HG03095 (cell line): ENCODE measurements at regions not wholly inside any gene's neighbourhood (a gene's known extent, or its start where the extent isn't known, plus 50 kb on each side); places are given as distances from the start of the nearest gene placed in this dataset.

ENCODE experiments used
- ATAC-seq: cut with Tn5 transposase; IDR thresholded peaks from one replicate; pipeline ENCODE4 v1.9.1; 2021; ENCODE audit warnings: moderate library complexity; ENCODE audit not compliant: unreplicated experiment

DNA sequence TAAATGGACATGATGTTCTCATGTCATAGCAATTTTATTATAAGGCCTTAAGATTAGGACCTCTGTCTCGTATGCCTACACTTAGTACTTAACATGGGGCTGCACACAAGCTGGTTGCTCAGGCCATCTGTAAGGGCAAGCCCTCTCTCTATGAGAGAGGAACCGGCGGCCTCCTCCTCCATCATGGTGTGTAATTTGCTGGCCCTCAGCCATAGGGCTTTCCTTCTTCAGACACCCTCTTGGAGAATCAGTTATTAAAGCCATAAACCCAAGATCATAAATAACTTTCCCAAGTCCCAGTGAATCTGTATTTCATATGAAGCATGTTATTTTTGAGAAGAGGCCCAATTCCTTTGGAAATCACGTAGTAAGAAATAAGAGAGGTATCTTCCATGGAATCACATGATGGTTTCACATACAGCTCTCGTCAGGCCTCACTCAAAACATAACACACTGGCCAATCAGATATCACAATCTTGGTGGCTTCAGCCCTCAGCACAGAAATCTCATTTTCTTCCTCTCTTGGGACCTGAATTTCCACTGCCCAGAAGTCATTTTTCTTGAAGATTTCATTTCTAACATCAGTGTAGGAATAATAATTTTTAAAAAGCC is 92.6 kb downstream of the RDH14 start:
- ATAC-seq = no peak

DNA sequence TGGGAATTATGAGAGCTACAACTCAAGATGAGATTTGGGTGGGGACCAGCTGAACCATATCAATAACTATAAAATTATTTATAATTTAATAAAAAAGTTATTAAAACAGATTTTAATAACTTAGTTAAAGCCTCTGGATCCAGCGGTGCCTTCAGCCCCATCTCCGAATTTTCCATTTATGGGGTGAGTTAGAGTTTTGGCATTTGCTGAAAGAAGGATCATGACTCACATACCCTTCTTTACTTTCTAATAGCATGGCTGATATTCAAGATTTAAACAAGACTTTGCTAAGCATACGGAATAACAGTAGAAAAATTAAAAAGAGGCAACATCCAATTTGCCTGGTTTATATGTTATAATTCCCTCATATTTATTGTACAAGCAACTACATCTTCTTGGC is 94.5 kb downstream of the RDH14 start:
- no peak for ATAC-seq

GRCh38 chr2:18464913-18465312 is 95.5 kb downstream of the RDH14 start:
- ATAC-seq = no peak

DNA sequence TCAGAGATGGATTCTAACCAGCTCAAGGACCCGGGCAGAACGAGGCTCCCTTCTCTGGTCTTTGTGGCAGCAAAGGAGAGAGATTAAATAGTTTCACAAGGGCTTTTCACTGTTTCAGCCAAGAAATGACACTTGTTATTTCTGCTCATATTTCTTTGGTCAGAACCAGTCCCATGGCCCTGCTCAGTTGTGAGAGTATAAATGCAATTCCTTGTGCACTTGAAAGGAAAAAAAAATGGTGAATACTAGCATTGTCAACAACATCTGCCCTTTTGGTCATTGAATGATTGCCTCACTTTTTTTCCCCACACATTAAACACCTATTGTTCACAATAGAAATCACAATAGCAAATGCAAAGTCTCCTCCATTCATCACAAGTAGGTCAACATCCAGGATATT is 104.4 kb downstream of the RDH14 start:
- no peak for ATAC-seq

DNA sequence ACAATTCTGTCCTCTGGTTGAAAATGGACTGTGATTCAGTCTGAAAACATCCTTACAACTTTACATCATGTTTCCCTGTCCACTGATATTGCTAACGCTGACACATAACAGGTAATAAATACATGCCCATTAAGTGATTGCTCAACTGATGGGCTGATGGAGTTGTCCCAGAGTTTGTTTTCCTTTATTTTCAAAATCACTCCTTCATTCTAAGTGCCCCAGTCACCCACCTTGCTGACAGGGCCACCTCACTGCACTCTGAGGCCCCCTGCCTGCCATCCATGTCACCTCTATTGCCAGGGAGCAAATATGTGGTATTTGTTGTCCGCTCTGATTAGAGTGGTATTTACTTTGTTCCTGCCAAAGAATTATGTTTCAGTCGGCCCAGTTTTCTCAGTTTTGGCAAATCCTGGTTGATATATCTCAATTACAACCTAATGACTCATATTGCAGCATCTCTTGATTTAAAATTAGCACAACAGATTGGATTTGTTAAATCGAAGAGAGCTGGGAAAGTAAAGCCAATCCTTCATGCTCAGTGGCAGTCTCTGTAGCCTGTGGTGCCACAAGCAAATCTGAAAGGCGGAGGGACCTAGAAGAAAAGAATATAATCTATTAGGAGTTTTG is 105.1 kb downstream of the RDH14 start:
- no peak for ATAC-seq

DNA sequence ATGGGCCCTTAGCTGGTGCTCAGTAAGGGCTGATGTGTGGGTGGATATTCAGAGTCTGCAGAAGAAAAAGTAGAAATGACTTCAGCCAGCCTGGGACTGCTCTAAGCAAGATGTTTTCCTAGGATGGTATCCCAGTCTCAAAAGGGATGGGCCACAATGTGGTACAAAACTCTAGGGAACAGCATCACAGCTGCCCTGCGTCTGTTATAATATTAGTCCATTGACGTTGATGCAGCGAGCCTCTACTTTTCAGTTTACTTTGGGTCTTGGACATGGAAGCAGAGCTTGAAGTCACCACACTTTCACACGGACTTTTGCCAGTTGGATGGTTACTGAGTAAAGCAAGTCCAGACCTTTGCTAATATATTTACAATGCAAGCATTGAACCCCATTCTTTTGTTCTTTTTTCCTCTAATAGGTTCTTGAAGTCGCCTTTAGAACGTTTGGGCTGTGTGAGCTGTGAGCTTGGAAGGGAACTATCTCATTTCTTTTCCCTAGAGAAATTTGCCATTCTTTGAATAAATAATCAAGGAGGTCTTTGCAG is 105.7 kb downstream of the RDH14 start:
- ATAC-seq = no peak

GRCh38 chr2:18446715-18447114 is 113.7 kb downstream of the RDH14 start:
- ATAC-seq = no peak

DNA sequence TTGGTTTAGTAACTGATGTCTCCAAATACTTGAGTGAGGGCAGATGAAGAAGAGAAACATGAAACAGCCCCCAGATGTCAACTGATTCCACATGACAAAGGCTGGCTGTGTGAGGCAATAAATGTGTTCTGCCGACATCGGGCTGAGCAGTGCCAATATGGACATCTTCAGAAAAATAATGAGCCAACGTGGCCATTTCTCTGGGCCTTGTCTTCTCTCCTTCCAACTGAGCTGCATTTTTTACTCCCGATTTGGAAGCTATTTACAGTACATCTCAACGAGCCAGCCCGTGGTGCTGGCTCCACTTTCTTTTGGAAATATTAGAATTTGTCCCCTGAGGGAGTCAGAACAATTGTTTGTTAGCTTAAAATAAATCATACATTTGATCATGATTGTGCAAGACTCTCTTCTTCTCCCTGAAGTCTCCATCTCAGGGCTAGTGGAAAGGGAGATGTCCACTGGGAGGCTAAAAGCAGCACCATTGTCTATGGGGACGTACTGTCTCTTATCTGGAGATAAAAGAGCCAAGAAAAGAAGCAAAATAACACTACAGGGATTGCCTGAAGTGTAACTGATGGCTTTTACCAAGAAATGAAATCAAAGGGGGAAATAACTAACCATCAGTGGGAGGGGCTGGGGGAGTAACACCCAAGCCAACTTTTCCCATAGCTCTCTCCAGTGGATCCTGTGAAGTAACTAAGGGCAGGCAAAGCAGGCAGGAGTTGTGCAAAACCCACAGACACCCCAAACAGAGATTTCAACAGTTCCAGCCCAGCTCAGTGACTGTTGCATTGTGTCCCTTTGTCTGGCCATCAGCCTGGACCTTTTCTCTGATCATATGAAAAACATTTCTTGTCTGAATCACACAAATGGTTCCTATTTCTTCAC is 114.8 kb downstream of the RDH14 start:
- no peak for ATAC-seq

- ATAC-seq = no peak
These were observed 115.6 kb downstream of the RDH14 start for GRCh38 chr2:18444806-18445205.

DNA sequence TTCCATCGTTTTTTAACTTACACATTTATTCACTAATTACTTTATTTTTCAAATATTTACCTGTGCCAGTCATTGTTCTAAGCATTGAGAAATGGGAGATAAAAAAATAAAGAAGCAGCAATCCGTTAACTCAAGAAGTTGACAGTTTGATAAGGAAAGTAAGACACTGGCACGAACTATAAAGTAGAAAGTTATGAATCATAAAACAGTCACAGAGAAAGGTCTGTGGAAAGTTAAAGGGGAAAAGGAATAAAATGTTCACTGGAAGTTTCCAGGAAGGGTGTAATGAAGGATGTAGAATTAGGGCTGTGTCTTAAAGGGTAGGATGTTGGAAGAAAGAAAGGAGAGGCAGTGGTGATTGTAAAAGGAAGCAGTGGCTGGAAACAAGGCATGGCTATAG is 118.9 kb downstream of the RDH14 start:
- ATAC-seq = no peak

- no peak for ATAC-seq
These were observed 119.7 kb downstream of the RDH14 start for GRCh38 chr2:18440777-18441176.

- no peak for ATAC-seq
These were observed 120.3 kb downstream of the RDH14 start for GRCh38 chr2:18440141-18440661.

DNA sequence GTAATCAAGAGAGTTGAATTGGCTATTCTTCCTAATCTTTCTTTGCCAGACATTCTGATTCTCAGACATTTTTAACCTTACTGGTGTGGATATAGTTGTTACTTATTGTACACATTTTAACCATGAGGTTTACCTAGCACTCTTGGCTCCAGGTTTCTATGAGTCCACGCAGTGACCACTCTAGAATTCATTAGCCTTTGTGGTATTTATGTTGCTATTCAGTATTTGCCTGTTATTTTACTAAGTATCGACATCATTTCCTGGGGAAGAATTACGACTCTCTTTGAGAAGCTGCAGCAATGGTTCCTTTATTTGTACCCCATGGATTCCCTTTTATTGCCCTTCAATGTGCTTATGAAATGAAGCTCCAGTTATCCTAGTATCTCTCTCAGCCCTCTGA is 120.7 kb downstream of the RDH14 start:
- no peak for ATAC-seq

DNA sequence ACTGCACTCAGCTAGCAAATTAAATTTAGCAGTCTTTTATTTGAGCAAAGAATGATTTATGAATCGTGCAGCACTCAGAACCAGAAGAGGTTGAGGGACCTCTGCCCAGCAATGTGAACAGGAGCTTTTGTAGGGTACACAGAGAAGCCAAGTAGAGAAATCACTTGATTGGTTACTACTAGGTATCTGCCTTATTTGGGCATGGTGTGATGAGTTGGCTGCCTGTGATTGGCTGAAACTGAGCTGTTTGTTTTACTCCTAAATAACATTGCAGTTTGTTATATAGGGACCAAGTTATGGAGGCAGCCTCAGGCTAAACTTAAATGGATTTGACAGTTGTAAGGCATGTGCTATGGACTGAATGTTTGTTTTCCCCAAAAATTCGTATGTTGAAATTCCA is 122.5 kb downstream of the RDH14 start:
- no peak for ATAC-seq

DNA sequence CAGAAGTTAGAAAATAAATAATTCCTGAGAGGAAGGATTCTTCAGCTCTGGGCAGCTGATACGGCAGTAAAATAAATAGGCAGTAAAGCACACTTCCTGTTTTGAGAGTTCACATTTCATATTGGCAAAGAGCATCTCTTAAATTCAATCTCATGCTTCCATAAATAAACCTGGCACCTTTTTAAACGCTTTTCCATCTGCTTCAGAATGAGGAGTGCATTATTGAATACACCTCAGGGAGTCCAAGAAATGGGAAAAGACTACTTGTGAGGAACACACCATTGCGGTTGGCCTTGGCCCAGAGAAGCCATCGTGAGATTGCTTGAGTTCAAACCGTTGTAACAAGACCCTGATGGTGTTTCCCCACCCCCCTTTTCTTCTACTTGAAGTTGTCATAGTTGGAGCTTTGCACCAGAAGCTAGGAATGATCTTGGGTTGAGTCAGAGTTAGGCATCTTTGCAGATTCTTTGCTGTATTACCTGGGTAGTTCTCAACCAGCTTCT is 123.9 kb downstream of the RDH14 start:
- no peak for ATAC-seq

DNA sequence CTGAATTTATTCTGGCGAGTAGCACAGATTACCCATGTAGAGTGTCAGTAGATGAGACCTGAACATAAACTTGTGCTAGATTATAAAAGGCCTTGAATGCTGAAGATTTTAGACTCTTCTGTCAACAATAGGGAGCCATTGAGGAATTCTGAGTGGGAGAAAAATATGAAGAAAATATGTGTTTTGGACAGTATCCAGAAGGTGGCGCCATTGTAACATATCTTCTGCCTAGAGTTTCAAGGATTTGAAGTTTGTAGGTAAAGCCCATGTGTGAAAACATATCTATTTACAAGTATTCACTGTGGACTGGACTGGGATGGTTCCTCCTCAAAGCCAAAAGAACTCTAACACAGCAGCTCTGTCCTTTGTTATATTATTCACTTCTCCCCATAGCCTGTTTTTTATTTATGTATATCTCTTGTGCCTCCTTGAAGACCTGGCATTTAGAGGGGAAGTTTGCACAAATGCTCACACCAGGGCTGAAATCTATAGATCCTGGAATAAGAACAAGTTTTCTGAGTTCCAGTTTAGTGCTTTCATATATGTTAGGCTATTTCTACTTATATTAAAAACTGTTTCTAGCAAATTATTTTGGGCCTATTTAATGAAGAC is 124.9 kb downstream of the RDH14 start:
- no peak for ATAC-seq

DNA sequence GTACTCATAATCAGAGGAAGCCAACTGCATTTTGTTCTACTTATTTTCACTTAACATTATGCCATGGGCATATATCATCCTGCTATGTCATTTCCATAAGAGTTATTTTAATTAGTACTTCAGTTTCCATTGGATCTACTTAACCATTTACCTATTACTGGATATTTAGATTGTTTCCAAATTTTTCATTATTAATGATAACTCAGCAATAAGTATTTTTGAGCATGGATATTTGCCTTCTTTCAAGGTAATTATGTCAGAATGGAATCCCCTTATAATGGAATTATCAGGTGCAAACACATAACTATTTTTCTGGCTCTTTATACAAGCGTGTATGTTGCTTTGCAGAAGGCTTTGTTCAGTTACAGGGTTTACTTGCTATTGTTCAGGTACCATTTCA is 126.6 kb downstream of the RDH14 start:
- no peak for ATAC-seq

DNA sequence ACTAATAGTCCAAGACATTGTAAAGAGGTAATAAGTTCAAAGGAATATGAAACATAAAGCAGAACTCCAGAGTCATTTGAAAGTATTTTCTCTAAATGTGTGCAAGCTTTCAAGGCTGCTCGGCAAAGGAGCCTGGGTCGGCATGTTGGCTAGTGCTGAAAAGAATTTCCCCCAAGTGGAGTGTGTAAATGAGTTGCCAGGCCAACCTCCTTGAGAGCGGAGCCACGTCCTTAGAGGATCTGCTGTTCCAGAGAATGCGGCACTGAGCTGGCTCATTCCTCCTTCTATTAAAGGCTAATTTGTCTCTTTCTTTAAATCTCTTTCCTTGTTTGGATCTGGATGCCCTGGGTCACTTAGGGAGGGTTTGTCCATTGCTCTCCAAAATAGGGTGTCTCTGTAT is 127.5 kb downstream of the RDH14 start:
- no peak for ATAC-seq

- ATAC-seq = no peak
These were observed 129.3 kb downstream of the RDH14 start for GRCh38 chr2:18430996-18431748.

- ATAC-seq = no peak
These were observed 131.9 kb downstream of the RDH14 start for GRCh38 chr2:18428516-18428915.
